AG04449 (cell line): ENCODE measurements at regions not wholly inside any gene's neighbourhood (a gene's known extent, or its start where the extent isn't known, plus 50 kb on each side); places are given as distances from the start of the nearest gene placed in this dataset.

Experiments used
- CTCF ChIA-PET: fragments of 350-600 bp; formaldehyde crosslinking; extraction: SDS; loops from one replicate; lab custom pipeline; 2021; ENCODE audit warnings: antibody characterized with exemption; lab: Yijun Ruan, JAX
- POLR2A ChIA-PET: fragments of 400-600, 350-600 bp; formaldehyde crosslinking; extraction: SDS; loops from one replicate; lab custom pipeline; 2020; ENCODE audit warnings: antibody characterized with exemption, inconsistent platforms; lab: Yijun Ruan, JAX
- DNase-seq: peaks from one replicate; pipeline ENCODE4 v3.0.0-alpha.2; 2010; ENCODE audit warnings: low read depth, low spot score
- H3K4me3 ChIP-seq: 2 replicates; pipeline ENCODE4 v1.5.1; 2011; ENCODE audit warnings: low read depth, mild to moderate bottlenecking, control low read depth, low read length
- TF ChIP-seq, protein P1 (sequence below): IDR thresholded peaks from one replicate; pipeline ENCODE4 v1.5.1; 2011; ENCODE audit warnings: mild to moderate bottlenecking, moderate library complexity, low read length, control low read depth, inconsistent platforms; ENCODE audit not compliant: insufficient read depth; ENCODE audit errors: missing control alignments

GRCh38 chr11:128161994-128162393 is 425.4 kb downstream of the ETS1 start:
- POLR2A ChIA-PET = no interaction called here

GRCh38 chr11:128161436-128161835 is 425.9 kb downstream of the ETS1 start:
- TF ChIP-seq, protein P1, sequence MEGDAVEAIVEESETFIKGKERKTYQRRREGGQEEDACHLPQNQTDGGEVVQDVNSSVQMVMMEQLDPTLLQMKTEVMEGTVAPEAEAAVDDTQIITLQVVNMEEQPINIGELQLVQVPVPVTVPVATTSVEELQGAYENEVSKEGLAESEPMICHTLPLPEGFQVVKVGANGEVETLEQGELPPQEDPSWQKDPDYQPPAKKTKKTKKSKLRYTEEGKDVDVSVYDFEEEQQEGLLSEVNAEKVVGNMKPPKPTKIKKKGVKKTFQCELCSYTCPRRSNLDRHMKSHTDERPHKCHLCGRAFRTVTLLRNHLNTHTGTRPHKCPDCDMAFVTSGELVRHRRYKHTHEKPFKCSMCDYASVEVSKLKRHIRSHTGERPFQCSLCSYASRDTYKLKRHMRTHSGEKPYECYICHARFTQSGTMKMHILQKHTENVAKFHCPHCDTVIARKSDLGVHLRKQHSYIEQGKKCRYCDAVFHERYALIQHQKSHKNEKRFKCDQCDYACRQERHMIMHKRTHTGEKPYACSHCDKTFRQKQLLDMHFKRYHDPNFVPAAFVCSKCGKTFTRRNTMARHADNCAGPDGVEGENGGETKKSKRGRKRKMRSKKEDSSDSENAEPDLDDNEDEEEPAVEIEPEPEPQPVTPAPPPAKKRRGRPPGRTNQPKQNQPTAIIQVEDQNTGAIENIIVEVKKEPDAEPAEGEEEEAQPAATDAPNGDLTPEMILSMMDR = no peak
- ChIA-PET CTCF (interaction anchor here (2.5 to 22.4 kb wide), 8 partner anchors 9 to 795 kb away, joined by 5 to 490 read pairs (median 92); no protein-coding TSS in a partner anchor), POLR2A (no interaction called here)
- DNase-seq = no peak
- H3K4me3 ChIP-seq = no peak overlapping the region

More at GRCh38 chr11:128161994-128162393, 425.4 kb downstream of the ETS1 start:
- CTCF ChIA-PET = interaction anchor here (1.8 to 22.4 kb wide), 6 partner anchors 9 to 669 kb away, joined by 7 to 490 read pairs (median 106); no protein-coding TSS in a partner anchor
- TF ChIP-seq, protein P1 = no peak
- H3K4me3 ChIP-seq = no peak overlapping the region
- no peak for DNase-seq

GRCh38 chr11:128158860-128159259 is 428.5 kb downstream of the ETS1 start:
- TF ChIP-seq, protein P1 = no peak
- ChIA-PET CTCF (interaction anchor here (0.6 to 22.4 kb wide), 51 partner anchors 8 to 798 kb away, joined by 3 to 490 read pairs (median 8); partner anchors contain the start of gene KCNJ5), POLR2A (no interaction called here)
- H3K4me3 ChIP-seq = no peak overlapping the region
- DNase-seq = no peak

GRCh38 chr11:128157423-128158298 is 429.7 kb downstream of the ETS1 start:
- peak overlapping the region; percentile 41 for H3K4me3 ChIP-seq
- POLR2A ChIA-PET = no interaction called here
- CTCF ChIA-PET = interaction anchor here (0.7 to 22.4 kb wide), 133 partner anchors 7 to 1173 kb away, joined by 3 to 490 read pairs (median 5); partner anchors contain the start of genes ETS1 and KCNJ5
- TF ChIP-seq, protein P1 = peak; percentile 75
- DNase-seq = no peak

- ChIA-PET POLR2A (no interaction called here), CTCF (interaction anchor here (0.7 to 22.4 kb wide), 45 partner anchors 9 to 800 kb away, joined by 3 to 490 read pairs (median 8); partner anchors contain the start of gene KCNJ5)
- TF ChIP-seq, protein P1 = no peak
- no peak overlapping the region for H3K4me3 ChIP-seq
- DNase-seq = no peak
Observed at GRCh38 chr11:128156486-128156885, 430.9 kb downstream of the ETS1 start.

DNA sequence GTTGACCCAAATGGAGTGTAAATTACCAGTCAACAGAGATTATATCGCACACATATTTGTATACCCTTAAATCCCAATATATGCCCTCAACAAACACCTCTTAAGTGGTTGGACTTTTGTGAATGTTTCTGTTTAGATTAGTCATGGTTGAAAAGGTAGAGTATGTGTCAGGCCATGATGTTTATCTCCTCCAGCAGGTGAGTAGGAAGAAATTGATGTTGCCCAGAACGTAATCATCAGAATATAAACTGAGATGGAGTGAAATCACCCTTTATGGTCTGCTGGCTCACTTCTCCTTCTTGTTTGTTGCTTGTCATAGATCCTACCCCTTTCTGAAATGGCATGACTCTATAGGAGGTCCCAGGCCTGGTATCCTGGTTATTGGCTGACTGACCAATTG is 431.8 kb downstream of the ETS1 start:
- POLR2A ChIA-PET = no interaction called here
- DNase-seq = no peak
- H3K4me3 ChIP-seq = no peak overlapping the region
- TF ChIP-seq, protein P1 = no peak
- CTCF ChIA-PET = interaction anchor here (1.3 to 22.4 kb wide), 10 partner anchors 8 to 801 kb away, joined by 3 to 490 read pairs (median 84); no protein-coding TSS in a partner anchor
